Stimulated activated naive B cell treated with anti-CD40 and anti-IgM and Interleukin-4, amounts not matched to agents 10 μg/mL and 1 μg/mL and 100 μg/mL, for 72 hours (primary cell): ENCODE measurements at regions not wholly inside any gene's neighbourhood (a gene's known extent, or its start where the extent isn't known, plus 50 kb on each side); places are given as distances from the start of the nearest gene placed in this dataset.

Source experiments
- ATAC-seq, 2 donors: fragments of 150-1000 bp; cut with Tn5 transposase; replicated peaks; 2 replicates each; pipeline ENCODE4 v1.10.0; 2021; ENCODE audit warnings: moderate library complexity in 1 of 2
- DNase-seq: peaks from one replicate; pipeline ENCODE4 v3.0.0; 2021
- H3K27ac Mint-ChIP-seq: one replicate; pipeline ENCODE4 v1.8.0; 2022; ENCODE audit warnings: mild to moderate bottlenecking, mixed read lengths
- H3K27me3 Mint-ChIP-seq, 2 donors: one replicate each; pipeline ENCODE4 v1.8.0; 2022; ENCODE audit warnings: mixed read lengths in 2 of 2
- H3K36me3 Mint-ChIP-seq, 2 donors: one replicate each; pipeline ENCODE4 v1.8.0; 2022; ENCODE audit warnings: mixed read lengths in 2 of 2, mild to moderate bottlenecking in 1 of 2
- H3K4me1 Mint-ChIP-seq, 2 donors: one replicate each; pipeline ENCODE4 v1.8.0; 2022; ENCODE audit warnings: mixed read lengths in 2 of 2, mild to moderate bottlenecking in 1 of 2
- H3K4me3 Mint-ChIP-seq, 2 donors: one replicate each; pipeline ENCODE4 v1.8.0; 2022; ENCODE audit warnings: mild to moderate bottlenecking in 2 of 2, mixed read lengths in 2 of 2, moderate library complexity in 1 of 2
- H3K9me3 Mint-ChIP-seq, 2 donors: one replicate each; pipeline ENCODE4 v1.8.0; 2022; ENCODE audit warnings: mixed read lengths in 2 of 2, mild to moderate bottlenecking in 1 of 2

DNA sequence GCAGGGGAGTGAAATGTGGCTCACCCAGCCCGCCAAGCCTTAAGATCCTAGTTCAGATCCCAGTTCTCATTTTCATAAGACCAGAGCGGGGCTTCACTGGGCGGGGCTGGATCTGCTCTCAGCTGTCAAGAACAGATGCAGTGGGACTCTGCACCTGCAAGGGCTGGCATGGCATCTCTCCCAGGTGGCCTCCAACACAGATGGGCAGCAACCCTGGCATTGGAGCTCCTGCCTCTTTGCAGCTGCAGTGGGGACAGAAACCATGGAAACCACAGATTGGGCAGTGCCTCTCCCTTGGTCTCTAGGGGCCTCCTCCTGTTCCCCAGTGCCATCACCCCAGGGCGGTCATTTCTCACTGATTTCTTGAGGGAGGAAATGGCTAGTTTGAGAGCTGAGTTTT lies 267.7 kb downstream of the PRDM2 start:
- H3K9me3 Mint-ChIP-seq: peaks cover 9 to 12% of the 10 kb centered on the region in 2 donors
- H3K4me1 Mint-ChIP-seq: no peaks in the 10 kb centered on the region
- ATAC-seq (no peak), DNase-seq (no peak)
- no peak overlapping the region for H3K27ac Mint-ChIP-seq
- no peak overlapping the region for H3K4me3 Mint-ChIP-seq
- peaks cover 27 to 30% of the 10 kb centered on the region in 2 donors for H3K27me3 Mint-ChIP-seq
- H3K36me3 Mint-ChIP-seq: peaks cover 2 to 3% of the 10 kb centered on the region in 2 donors

DNA sequence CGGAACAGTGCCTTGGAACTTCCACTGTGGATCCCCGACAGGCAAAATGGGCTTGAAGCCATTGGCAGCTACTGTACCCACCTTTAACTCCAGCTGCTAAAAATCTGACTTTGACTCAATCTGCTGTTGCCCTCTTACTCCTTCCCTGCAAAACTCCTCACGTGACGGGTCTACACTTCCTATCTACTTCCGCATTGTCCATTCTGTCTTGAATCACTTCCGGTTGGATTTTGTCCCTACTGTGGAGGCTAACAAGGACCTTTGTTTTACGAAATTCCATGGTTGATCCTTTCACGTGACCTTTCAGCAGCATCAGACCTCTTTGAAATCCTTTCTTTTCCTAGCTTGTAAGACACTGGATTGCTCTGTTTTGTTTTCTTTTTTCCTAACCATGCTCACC lies 268.4 kb downstream of the PRDM2 start:
- Mint-ChIP-seq H3K4me3 (no peak overlapping the region), H3K27me3 (peaks cover 27 to 31% of the 10 kb centered on the region in 2 donors), H3K27ac (no peak overlapping the region), H3K36me3 (peaks cover 2 to 3% of the 10 kb centered on the region in 2 donors), H3K9me3 (peaks cover 9 to 12% of the 10 kb centered on the region in 2 donors), H3K4me1 (no peaks in the 10 kb centered on the region)
- DNase-seq (no peak), ATAC-seq (no peak)

DNA sequence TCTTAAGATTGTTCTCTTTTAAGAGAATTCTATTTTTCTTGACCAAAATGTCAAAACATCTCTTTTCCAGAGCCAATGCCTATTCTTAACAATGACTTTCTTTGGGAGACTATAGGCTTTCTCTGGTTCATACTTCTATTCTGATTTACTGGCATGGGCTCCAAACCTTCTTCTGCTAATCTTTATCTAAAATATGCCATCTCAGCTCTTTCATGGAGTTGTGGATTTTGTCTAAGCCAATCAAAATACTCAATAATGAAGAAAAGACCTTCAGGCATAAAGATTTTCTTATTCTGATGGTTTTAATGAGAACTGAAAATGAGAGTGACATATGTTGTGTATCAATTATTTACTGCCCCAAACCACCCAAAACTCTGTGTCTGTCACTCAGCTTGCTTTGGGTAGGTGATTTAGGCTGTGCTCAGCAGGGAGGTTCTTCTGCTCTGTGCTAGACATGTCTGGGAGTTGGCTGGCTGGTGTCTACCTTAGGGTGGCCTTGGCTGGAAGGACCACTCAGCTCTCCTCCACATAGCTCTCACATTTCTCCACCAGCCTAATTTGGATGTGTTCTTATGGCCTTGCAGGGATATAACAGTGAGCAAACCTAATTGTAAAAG lies 270.8 kb downstream of the PRDM2 start:
- H3K4me3 Mint-ChIP-seq: no peak overlapping the region

DNA sequence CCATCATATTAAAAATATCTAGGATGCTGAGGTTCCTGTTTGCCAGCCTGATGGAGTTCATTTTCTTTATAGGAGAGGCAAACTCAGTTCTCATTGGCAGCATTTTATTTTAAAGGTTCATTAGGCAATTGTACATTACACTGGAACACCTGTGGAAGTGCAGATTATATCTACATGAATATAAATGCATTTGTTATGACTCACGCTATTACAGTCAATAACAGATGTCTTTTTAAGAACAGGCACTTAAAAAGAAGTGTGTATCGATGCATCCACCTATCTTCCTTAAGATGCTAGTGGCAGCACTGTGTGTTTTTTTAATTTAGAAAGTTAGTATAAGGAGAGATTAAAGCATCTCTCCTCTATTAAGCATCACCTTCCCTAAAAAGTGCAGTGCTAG lies 276.5 kb downstream of the PRDM2 start:
- no peak overlapping the region for H3K4me3 Mint-ChIP-seq
- no peaks in the 10 kb centered on the region for H3K4me1 Mint-ChIP-seq
- DNase-seq: no peak
- peaks cover 2 to 3% of the 10 kb centered on the region in 2 donors for H3K36me3 Mint-ChIP-seq
- H3K27me3 Mint-ChIP-seq: peaks cover 20 to 29% of the 10 kb centered on the region in 2 donors
- peaks cover 1 to 4% of the 10 kb centered on the region in 2 donors for H3K9me3 Mint-ChIP-seq
- H3K27ac Mint-ChIP-seq: no peak overlapping the region
- ATAC-seq: no peak

More for the DNA sequence above, 270.8 kb downstream of the PRDM2 start:
- Mint-ChIP-seq H3K27ac (no peak overlapping the region), H3K36me3 (peaks cover 2 to 3% of the 10 kb centered on the region in 2 donors), H3K4me1 (no peaks in the 10 kb centered on the region), H3K9me3 (peaks cover 9 to 12% of the 10 kb centered on the region in 2 donors), H3K27me3 (peaks cover 25 to 26% of the 10 kb centered on the region in 2 donors)
- no peak for ATAC-seq
- no peak for DNase-seq

DNA sequence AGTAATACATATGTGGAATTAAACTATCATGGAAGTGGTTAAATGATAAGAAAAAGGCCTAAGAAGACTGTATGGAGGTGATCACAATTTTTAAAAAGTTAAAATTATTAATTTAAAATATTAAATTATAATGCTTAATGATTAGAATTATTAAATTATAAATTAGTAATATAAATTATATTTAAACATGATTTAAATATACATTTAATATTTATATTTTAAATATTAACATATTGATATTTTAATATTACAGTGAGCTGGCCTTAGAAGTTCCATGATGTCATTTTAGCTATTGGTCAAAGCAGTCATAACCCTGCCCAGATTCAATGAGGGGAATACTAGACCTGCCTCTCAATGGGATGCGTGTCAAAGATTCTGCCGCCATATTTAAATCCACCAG lies 281.2 kb downstream of the PRDM2 start:
- Mint-ChIP-seq H3K36me3 (no peaks in the 10 kb centered on the region), H3K27ac (no peak overlapping the region), H3K4me1 (no peaks in the 10 kb centered on the region), H3K4me3 (no peak overlapping the region), H3K27me3 (peaks cover 7 to 12% of the 10 kb centered on the region in 2 donors), H3K9me3 (no peaks in the 10 kb centered on the region)
- DNase-seq (no peak), ATAC-seq (no peak)

DNA sequence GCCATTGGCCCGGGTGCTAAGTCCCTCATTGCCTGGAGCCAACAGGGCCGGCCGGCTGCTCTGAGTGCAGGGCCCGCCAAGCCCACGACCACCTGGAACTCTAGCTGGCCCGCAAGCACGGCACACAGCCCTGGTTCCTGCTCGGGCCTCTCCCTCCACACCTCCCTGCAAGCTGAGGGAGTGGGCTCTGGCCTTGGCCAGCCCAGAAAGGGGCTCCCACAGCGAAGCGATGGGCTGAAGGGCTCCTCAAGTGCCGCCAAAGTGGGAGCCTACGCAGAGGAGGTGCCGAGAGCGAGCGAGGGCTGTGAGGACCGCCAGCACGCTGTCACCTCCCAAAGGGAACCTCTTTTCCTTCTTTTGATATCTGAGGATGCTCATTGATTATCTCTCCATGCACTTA lies 283.4 kb downstream of the PRDM2 start:
- DNase-seq (no peak), ATAC-seq (no peak)
- Mint-ChIP-seq H3K27me3 (peaks cover 11 to 16% of the 10 kb centered on the region in 2 donors), H3K36me3 (peaks cover 0 to 2% of the 10 kb centered on the region in 2 donors), H3K9me3 (peaks cover 0 to 2% of the 10 kb centered on the region in 2 donors), H3K27ac (no peak overlapping the region), H3K4me3 (no peak overlapping the region), H3K4me1 (no peaks in the 10 kb centered on the region)

DNA sequence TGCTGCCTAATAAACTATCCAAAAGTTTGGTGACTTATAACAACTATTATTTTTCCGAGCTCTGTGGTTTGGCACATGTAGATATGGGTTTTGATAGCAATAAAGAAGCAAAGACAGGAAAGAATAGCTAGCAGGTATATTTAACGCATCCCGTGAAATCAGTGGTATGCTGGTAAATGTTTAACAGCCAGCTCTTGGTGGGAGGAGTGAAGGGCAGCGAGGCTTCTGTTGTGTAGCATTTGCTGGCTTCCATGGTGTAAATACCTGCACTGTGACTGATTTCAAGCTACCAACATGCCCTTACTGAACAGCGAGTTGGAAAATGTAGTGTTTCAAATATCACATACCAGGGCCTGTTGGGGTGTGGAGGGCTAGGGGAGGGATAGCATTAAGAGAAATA lies 291.0 kb downstream of the PRDM2 start:
- Mint-ChIP-seq H3K27me3 (peaks cover 27 to 54% of the 10 kb centered on the region in 2 donors), H3K27ac (no peak overlapping the region), H3K4me1 (no peaks in the 10 kb centered on the region), H3K4me3 (no peak overlapping the region), H3K36me3 (peaks cover 0 to 2% of the 10 kb centered on the region in 2 donors), H3K9me3 (peaks cover 3 to 5% of the 10 kb centered on the region in 2 donors)
- ATAC-seq (no peak), DNase-seq (no peak)

DNA sequence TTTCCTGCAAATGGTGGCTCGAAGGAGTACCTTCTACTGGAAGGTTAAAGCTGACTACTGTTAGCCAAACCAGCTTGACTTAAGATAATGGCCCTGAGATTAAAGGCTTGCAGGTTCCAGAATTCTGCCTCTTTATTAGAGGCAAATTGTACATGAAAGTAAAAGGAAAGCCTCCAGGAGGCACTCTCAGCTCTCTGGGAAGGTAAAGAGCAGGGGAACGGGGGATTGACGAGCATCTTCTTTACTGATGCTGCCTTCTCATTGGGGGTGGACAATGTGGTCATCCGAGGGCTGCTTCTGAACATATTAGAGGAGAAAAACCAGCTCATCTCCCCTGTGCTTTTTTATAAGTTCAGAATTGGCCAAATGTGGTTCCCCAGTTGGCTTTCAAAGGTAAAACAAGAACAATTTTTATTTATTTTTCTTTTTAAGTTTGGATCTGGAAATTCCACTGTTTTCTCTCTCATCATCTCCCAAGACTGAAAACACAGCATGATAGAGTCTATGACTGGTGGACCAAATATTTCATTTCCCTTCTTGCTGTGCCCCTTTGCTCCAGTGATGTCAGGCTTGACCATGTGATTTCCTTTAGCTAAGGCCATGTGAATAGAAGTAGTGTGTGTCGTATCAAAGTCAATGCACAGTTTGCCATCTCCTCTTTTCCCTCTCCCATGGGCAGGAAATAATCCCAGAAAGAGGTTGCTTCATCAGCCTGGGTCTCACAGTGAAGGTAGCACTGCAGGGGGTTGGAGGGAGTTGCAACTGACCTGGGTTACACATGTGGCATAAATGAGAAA lies 292.7 kb downstream of the PRDM2 start:
- Mint-ChIP-seq H3K27me3 (peaks cover 29 to 39% of the 10 kb centered on the region in 2 donors), H3K9me3 (peaks cover 9 to 12% of the 10 kb centered on the region in 2 donors), H3K4me3 (no peak overlapping the region), H3K4me1 (no peaks in the 10 kb centered on the region), H3K27ac (no peak overlapping the region), H3K36me3 (no peaks in the 10 kb centered on the region)
- DNase-seq: no peak
- no peak for ATAC-seq

DNA sequence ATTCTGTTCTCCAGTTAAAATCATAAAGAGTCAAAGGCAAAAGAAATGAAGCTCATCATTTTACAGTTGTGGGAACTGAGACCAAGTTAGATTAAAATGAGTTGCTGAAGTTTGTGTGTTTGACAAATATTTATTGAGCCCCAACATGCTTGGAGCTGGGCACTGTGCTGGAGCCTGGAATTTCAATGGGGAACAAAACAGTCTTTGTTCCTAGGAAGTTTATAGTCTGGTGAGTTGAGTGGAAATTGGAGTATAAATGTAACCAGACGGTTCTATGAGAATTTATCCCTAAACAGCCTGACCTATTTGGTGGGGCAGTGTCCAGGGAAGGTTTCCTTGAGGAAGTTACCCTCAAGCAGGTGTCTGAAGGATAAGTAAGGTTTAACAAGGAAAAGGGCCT lies 294.4 kb downstream of the PRDM2 start:
- Mint-ChIP-seq H3K9me3 (peaks cover 16 to 18% of the 10 kb centered on the region in 2 donors), H3K27me3 (peaks cover 28 to 36% of the 10 kb centered on the region in 2 donors), H3K4me3 (no peak overlapping the region), H3K4me1 (no peaks in the 10 kb centered on the region), H3K36me3 (no peaks in the 10 kb centered on the region), H3K27ac (no peak overlapping the region)
- no peak for ATAC-seq
- DNase-seq: no peak

DNA sequence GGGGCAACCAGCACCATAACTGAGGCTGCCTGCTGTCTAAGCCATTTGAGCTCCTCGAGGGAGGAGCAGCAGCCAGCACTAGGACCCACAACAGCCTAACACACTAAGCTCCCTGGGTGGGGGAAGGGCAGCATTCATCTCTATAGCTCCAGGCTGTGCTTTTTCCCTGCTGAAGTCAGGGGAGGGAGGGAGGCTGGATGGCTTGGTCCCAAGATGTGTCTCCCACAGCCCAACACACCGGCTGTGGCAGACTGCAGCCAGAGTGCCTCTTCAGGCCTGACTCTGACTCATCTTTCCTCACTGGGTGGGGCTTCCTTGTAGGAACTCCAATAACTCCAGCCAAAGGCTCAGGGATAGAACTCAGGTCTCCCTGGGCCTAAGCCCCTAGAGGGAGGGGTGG lies 296.3 kb downstream of the PRDM2 start:
- peaks cover 20 to 27% of the 10 kb centered on the region in 2 donors for H3K9me3 Mint-ChIP-seq
- ATAC-seq (no peak), DNase-seq (no peak)
- H3K4me3 Mint-ChIP-seq: no peak overlapping the region
- H3K36me3 Mint-ChIP-seq: peaks cover 0 to 5% of the 10 kb centered on the region in 2 donors
- H3K4me1 Mint-ChIP-seq: no peaks in the 10 kb centered on the region
- H3K27me3 Mint-ChIP-seq: peaks cover 23 to 35% of the 10 kb centered on the region in 2 donors
- H3K27ac Mint-ChIP-seq: no peak overlapping the region

DNA sequence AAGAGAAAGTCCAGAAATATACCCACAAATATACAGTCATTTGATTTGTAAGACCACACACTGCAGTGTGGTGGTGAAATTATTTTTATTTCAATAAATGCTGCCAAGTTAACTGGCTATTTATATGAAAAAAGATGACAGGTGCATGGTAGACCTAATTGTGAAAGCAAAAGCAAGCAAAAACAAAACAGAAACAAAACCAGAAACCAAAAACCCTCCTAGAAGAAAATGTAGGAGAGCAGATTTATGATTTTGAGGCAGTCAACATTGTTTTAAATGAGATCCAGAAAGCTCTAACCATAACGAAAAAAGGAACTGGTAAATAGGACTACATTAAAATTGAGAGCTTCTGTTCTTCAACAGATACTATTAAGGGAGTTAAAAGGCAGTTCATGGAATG lies 303.6 kb downstream of the PRDM2 start:
- Mint-ChIP-seq H3K27ac (no peak overlapping the region), H3K4me1 (no peaks in the 10 kb centered on the region), H3K4me3 (no peak overlapping the region), H3K36me3 (peaks cover 0 to 5% of the 10 kb centered on the region in 2 donors), H3K9me3 (peaks cover 10 to 15% of the 10 kb centered on the region in 2 donors), H3K27me3 (peaks cover 0 to 9% of the 10 kb centered on the region in 2 donors)
- DNase-seq (no peak), ATAC-seq (no peak)

DNA sequence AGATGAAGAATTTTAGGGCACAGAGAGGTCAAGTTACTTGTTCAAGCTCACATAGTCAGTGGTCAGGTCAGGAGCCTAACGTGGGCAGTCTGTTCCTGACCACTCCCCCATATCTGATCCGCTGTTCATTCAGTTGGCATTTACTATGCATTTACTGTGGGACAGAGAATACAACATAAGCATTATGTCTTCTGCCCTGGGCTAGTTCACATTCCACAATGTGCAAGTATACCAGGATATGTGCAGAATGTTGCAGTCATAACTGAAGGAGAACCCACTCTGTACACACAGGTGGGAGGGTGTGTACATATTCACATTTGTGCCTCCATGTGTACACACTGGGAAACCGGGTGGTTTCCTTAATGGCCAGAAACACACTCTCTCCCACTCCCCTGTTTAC lies 309.6 kb downstream of the PRDM2 start:
- no peak for ATAC-seq
- H3K4me1 Mint-ChIP-seq: no peaks in the 10 kb centered on the region

DNA sequence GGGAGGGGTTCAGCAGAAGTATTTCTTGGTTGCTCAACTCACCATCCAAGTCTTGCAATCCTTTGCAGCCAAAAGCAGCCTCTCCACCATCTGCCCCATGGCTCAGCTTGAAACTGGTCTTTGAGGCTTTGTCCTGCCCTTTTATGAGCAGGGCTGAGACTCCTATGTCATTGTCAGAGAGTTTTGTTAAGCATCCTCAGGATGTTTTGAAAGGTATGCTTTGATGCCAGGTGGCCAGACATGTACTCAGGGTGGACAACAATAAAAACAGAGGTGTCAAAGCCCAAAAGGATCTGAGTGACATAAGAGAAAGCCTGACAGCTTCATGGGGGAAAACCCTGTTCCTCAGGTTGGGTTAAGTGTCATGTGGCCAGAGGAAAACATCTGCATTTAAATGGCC lies 310.5 kb downstream of the PRDM2 start:
- H3K27me3 Mint-ChIP-seq: peaks cover 0 to 6% of the 10 kb centered on the region in 2 donors
- H3K27ac Mint-ChIP-seq: no peak overlapping the region
- DNase-seq (no peak), ATAC-seq (peak; percentile 48 to 56)
- H3K9me3 Mint-ChIP-seq: peaks cover 0 to 2% of the 10 kb centered on the region in 2 donors
- no peaks in the 10 kb centered on the region for H3K4me1 Mint-ChIP-seq
- H3K36me3 Mint-ChIP-seq: no peaks in the 10 kb centered on the region
- H3K4me3 Mint-ChIP-seq: no peak overlapping the region

More for the DNA sequence above, 309.6 kb downstream of the PRDM2 start:
- H3K4me3 Mint-ChIP-seq: no peak overlapping the region
- H3K27ac Mint-ChIP-seq: no peak overlapping the region
- peaks cover 0 to 2% of the 10 kb centered on the region in 2 donors for H3K9me3 Mint-ChIP-seq
- H3K36me3 Mint-ChIP-seq: no peaks in the 10 kb centered on the region
- no peak for DNase-seq
- peaks cover 0 to 6% of the 10 kb centered on the region in 2 donors for H3K27me3 Mint-ChIP-seq

DNA sequence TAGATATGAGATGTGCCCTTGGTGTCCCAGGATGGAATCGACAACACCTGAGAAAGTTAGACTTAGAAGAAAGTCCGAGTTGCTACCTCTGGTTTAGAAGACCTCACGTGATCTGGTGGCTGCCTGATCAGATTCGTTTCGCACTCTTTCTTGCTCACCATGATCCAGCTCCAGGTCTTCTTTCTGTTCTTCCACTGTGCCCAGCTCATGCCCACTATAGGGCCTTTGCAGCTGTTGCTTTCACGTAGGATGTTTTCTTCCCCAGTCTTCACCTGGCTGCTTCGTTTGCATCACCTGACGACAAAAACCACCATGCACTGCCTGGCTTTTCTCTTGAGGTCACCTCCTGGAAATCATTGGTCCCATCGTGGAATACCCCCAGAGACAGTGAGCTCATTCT lies 311.1 kb downstream of the PRDM2 start:
- Mint-ChIP-seq H3K9me3 (peaks cover 0 to 2% of the 10 kb centered on the region in 2 donors), H3K27me3 (peaks cover 0 to 8% of the 10 kb centered on the region in 2 donors), H3K36me3 (no peaks in the 10 kb centered on the region), H3K4me1 (no peaks in the 10 kb centered on the region), H3K27ac (no peak overlapping the region), H3K4me3 (no peak overlapping the region)
- DNase-seq (no peak), ATAC-seq (no peak)

DNA sequence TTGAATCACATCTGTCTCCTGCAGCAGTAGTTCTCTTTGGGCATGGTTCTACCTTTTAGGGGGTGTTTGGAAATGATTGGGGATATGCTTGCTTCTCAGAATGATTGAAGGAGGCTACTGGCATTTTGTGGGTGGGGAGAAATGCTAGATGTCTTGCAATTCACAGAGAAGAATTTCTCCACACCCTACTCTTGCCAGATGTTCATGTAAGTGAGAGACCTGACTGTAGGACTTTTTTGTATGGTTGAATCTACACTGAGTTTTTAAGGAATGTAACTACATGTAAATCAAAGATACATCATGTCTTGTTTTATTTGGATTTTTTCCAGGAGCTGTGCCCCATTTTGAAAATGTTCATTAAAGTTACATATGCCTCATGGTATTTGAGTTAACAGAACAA lies 311.9 kb downstream of the PRDM2 start:
- H3K4me3 Mint-ChIP-seq: no peak overlapping the region
- peaks cover 0 to 11% of the 10 kb centered on the region in 2 donors for H3K27me3 Mint-ChIP-seq
- ATAC-seq: no peak
- DNase-seq: no peak
- H3K27ac Mint-ChIP-seq: no peak overlapping the region
- H3K36me3 Mint-ChIP-seq: no peaks in the 10 kb centered on the region
- H3K9me3 Mint-ChIP-seq: peaks cover 0 to 2% of the 10 kb centered on the region in 2 donors
- H3K4me1 Mint-ChIP-seq: no peaks in the 10 kb centered on the region
